ENCODE measurements at regions not wholly inside any gene's neighbourhood (a gene's known extent, or its start where the extent isn't known, plus 50 kb on each side); places are given as distances from the start of the nearest gene placed in this dataset.
"Not testable (repeated sequence)": the region's sequence is repeated elsewhere in the genome, so short reads cannot be mapped to it uniquely, and the experiment has no call there.

GRCh38 chr1:146731981-146732680 is 206.0 kb upstream of the NBPF12 start:
- ATAC-seq; intact Hi-C loops (cut with DNase I); DNase-seq (ENCODE audit: missing footprints): not testable (repeated sequence)

GRCh38 chr1:146729642-146730344 is 208.3 kb upstream of the NBPF12 start:
- intact Hi-C loops (cut with DNase I); ATAC-seq; DNase-seq (ENCODE audit: missing footprints): not testable (repeated sequence)

- DNase-seq (ENCODE audit: missing footprints); ATAC-seq; intact Hi-C loops (cut with DNase I): not testable (repeated sequence)
Observed at GRCh38 chr1:146715054-146715453, 223.1 kb upstream of the NBPF12 start.

GRCh38 chr1:146710838-146711521 is 227.1 kb upstream of the NBPF12 start:
- DNase-seq (ENCODE audit: missing footprints); intact Hi-C loops (cut with DNase I): not testable (repeated sequence)
- peak; percentile 46 for ATAC-seq

- DNase-seq (ENCODE audit: missing footprints); ATAC-seq; intact Hi-C loops (cut with DNase I): not testable (repeated sequence)
Observed at GRCh38 chr1:146709302-146709701, 228.8 kb upstream of the NBPF12 start.

GRCh38 chr1:146704162-146704724 is 233.9 kb upstream of the NBPF12 start:
- intact Hi-C loops (cut with DNase I); DNase-seq (ENCODE audit: missing footprints); ATAC-seq: not testable (repeated sequence)

GRCh38 chr1:146701320-146701719 is 236.8 kb upstream of the NBPF12 start:
- ATAC-seq; DNase-seq (ENCODE audit: missing footprints); intact Hi-C loops (cut with DNase I): not testable (repeated sequence)

- intact Hi-C loops (cut with DNase I); ATAC-seq; DNase-seq (ENCODE audit: missing footprints): not testable (repeated sequence)
Observed at GRCh38 chr1:146695388-146695787, 242.7 kb upstream of the NBPF12 start.

- ATAC-seq; intact Hi-C loops (cut with DNase I): not testable (repeated sequence)
Observed at GRCh38 chr1:146691798-146692197, 246.3 kb upstream of the NBPF12 start.

GRCh38 chr1:146688893-146689292 is 249.2 kb upstream of the NBPF12 start:
- DNase-seq (ENCODE audit: missing footprints); intact Hi-C loops (cut with DNase I); ATAC-seq: not testable (repeated sequence)

More at GRCh38 chr1:146691798-146692197, 246.3 kb upstream of the NBPF12 start:
- not testable (repeated sequence) for DNase-seq (ENCODE audit: missing footprints)

GRCh38 chr1:146686777-146687366 is 251.3 kb upstream of the NBPF12 start:
- DNase-seq (ENCODE audit: missing footprints); intact Hi-C loops (cut with DNase I): not testable (repeated sequence)
- peak; percentile 88 for ATAC-seq

GRCh38 chr1:146683126-146683429 is 255.0 kb upstream of the NBPF12 start:
- DNase-seq (ENCODE audit: missing footprints); ATAC-seq; intact Hi-C loops (cut with DNase I): not testable (repeated sequence)

- DNase-seq (ENCODE audit: missing footprints); intact Hi-C loops (cut with DNase I); ATAC-seq: not testable (repeated sequence)
Observed at GRCh38 chr1:146682227-146683125, 255.6 kb upstream of the NBPF12 start.

GRCh38 chr1:146673729-146674299 is 264.3 kb upstream of the NBPF12 start:
- ATAC-seq; intact Hi-C loops (cut with DNase I); DNase-seq (ENCODE audit: missing footprints): not testable (repeated sequence)

- intact Hi-C loops (cut with DNase I); DNase-seq (ENCODE audit: missing footprints); ATAC-seq: not testable (repeated sequence)
Observed at GRCh38 chr1:146672608-146673007, 265.5 kb upstream of the NBPF12 start.

GRCh38 chr1:146671588-146671987 is 266.5 kb upstream of the NBPF12 start:
- DNase-seq (ENCODE audit: missing footprints); intact Hi-C loops (cut with DNase I): not testable (repeated sequence)
- peak; percentile 5 for ATAC-seq

GRCh38 chr1:146670832-146671566 is 267.1 kb upstream of the NBPF12 start:
- ATAC-seq = peak; percentile 94
- peak; percentile 70 for DNase-seq (ENCODE audit: missing footprints)
- intact Hi-C loops (cut with DNase I) = not testable (repeated sequence)
